GM19452 (cell line): ENCODE measurements at regions not wholly inside any gene's neighbourhood (a gene's known extent, or its start where the extent isn't known, plus 50 kb on each side); places are given as distances from the start of the nearest gene placed in this dataset.

Source experiments
- ATAC-seq: cut with Tn5 transposase; IDR thresholded peaks from one replicate; pipeline ENCODE4 v1.9.1; 2021; ENCODE audit not compliant: unreplicated experiment

DNA sequence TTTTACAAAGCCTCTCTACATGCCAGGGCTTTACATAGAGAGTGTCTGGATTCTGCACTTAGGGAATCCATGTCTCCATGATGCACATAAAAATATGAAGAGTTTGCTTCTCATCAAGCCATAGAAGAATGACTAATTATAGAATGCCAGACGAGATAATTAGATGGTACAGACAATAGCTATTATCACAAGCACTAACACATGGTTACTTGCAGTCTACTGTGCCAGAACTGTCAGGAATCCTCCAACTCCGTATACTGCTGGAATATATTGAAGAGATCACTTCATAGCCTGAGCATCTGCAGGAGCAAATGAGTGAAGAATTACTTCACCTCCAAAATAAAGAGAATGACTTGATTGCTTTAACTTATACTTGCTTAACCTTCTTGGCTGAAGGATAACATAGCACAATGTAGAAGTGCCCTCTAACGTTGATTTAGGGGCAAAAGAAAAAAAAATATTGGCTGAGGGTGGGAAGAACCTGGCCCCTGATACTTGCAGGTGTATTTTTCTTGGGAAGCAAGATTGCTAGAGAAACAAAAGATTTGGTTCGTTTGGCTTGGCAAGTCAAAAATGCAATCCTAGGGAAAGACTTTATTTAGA, 272.8 kb upstream of the FAR2 start:
- ATAC-seq: no peak

DNA sequence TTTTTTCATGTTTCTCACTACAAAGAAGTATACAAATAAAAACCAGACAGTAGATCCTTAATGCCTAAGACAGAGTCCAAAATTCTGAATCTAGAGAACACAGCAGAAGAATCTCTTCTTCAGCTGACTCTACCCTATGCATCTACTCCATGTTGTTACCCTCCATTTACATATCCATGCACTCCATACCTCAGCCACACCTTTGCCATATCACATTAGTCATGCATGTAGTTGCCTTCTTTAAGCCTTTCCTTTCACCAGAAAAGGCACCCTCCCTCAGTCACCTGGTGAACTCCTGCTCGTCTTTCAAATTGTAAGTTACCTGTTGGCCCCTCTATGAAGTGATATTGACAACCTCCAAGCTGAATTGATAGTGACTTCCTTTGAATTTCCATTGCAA, 271.2 kb upstream of the FAR2 start:
- no peak for ATAC-seq

DNA sequence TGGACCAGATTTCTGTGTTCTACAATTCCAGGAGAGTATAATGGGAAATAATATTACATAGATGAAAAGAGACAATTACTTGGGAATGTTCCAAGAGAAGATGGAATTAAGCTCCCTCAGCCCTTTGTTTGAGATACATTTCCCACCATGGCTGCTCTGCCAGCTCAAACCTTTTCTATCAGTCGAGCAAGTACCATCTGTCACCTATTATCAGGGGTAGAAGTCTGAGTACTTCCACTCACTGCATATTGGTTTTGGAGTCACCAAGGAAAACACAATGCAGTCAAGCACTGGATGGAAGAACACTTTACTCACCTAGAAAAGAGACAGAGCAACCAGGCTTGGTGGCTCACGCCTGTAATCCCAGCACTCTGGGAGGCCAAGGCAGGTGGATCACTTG, 270.4 kb upstream of the FAR2 start:
- no peak for ATAC-seq

DNA sequence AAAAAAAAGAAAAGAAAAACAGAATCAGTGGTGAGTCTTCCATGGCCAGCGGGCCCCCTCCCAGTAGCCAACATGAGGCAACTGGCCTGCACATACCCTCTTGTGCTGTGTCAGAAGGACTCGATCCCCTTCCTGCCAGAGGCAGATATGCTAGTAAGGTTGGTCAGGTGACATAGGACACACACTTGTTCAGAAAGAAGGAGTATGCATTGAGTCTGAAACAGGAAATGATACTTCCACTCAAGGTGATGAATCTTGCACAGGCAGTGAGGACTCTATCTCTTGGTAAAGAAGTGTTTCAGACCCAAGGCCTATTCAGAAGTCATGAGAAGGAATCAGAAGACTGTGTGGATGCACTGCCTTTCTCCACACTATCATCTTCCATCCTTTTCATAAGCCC, 269.7 kb upstream of the FAR2 start:
- no peak for ATAC-seq

DNA sequence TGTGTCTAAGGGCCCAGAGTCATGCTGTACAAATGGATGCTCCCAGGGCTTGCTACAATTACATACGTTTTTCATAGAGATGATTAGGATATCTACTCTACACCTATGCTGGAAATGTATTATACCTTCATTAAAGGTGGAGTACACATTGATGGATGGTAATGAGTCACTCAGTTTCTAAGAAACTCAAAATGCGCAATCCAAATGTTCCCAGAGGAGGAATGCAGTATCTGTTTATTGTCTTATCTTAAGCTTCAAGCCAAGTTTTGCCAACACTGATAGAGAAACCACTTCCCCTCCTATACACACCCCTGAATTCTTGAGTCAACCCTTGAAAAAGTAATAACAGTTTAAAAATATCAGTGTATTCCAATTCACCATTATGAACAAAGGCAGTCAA, 266.6 kb upstream of the FAR2 start:
- no peak for ATAC-seq

DNA sequence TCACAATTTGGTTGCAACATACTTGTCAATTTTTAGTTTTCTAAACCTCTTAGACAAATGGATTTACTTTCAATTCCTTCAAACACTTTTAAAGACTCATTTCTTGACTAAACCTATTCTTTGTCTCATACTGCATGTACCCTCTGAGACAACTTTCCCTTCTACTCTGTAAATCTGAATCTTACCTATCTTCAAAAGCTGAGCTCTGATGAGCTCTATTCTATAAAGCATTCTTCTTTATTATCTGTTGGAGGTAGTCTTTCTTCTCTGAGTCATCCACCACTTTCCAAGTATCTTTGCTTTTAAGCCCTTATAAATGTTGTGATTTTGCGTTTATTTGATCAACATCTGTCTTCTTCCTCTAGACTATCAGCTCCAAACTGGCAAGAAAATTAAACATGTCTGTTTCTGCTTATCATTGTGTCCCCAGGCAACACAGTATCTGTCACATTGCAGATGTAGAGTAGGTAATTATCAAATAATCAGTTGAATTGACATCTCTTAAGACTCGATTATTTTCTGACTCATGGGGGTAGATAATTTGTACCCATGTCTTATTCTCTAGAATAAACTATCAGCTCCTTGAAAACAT, 265.6 kb upstream of the FAR2 start:
- no peak for ATAC-seq

DNA sequence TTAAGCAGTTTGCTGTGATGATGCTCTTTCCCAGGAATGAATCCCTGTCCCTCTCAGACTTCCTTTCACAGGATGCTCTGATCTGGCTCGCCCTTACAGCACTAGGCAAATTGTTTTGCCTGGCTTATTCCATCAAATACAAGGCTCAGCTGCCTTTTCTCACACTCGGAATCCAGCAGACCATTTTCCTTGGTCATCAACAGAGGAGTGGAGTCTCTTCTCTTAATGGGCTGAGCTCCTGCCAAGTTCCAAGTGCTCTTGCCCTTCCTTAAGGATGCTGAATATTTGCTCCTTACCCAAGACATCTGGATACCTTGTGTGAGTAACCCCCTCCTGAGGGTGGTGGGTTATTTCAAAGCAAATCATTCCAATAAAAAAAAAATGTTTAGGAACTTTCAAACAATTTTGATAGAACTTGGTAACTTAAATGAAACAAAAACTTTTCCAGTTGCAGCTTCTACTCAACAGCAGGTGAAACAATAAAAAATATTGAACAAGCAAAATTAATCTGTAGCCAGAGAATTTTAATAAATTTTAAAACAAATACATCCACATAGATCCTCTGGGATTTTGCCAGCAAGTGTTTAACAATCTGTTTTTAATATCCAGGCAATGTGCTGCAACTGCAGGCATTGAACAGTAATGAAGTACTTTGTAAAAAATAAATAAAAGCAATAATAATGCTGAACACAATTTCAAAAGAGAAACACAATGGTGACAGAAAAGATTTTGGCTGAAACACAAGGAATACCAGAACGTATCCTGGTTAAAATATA, 264.0 kb upstream of the FAR2 start:
- no peak for ATAC-seq

DNA sequence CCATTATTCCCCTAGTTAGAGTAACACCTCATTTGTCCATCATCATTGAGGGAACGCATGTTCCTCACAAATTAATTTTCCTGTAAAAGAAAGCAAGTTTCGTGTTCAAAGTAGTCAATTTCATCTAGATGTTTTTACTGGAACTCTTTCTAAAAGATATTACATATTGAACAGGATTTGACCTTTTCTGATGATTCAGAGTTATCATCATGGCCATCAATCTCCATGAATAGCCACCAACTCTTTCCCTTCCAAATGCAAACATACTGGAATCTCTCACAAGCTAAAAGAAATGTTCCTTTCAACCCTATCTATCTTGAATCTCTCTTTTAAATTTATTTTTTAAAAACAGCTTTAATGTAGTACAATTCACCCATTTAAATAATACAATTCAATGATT, 263.1 kb upstream of the FAR2 start:
- ATAC-seq: no peak

DNA sequence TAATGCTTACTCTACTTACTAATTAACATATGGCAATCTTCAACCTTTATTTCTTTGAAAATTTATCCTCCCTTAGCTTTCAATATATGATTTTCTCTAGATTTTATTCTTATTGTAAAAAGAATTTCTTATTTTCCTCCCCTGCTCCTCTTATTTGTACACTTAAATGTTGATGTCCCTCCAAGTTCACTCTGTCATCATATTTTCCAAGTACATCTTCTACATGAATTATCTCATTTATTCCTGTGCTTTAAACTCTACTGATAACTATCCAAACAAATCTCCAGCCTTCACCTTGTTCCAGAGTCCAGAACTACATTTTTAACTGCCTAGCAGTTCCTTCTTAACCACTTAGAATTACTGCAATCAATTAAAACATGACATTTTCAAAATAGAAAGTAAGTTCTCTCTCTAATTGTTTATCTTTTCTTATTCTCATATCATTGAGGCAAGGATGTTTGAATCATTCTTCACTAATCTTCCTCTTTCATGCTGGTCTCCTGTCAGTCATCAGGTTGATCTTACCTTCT, 261.6 kb upstream of the FAR2 start:
- no peak for ATAC-seq

DNA sequence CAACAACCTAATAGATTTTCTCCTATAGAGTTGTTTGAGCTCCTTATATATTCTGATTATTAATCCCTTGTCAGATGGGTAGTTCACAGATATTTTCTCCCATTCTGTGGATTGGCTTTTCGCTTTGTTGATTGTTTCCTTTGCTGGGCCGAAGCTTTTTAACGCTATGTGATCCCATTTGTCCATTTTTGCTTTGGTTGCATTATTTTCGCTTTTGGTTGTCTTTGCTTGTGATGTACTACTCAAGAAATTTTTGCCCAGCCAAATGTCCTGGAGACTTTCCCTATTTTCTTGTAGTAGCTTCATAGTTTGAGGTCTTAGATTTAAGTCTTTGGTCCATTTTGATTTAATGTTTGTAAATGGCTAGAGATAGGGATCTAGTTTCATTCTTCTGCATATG, 258.4 kb upstream of the FAR2 start:
- no peak for ATAC-seq

DNA sequence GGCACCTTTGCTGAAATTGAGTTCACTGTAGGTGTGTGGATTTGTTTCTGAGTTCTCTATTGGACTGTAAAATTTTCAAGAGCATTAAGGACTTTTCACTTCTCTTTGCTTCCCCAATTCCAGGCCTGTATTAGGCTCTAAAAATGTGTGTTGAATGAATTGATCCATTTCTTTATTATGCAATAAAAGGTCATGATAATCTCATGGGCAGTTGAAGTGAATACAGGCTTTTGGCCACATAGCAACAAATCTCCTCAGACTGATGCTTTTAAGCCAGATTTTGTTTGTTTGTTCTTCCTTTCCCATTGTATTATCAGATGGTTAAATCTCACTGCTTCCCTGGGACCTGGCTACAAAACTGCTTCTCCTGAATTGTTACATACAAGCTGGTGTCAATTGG, 258.0 kb upstream of the FAR2 start:
- ATAC-seq: no peak

DNA sequence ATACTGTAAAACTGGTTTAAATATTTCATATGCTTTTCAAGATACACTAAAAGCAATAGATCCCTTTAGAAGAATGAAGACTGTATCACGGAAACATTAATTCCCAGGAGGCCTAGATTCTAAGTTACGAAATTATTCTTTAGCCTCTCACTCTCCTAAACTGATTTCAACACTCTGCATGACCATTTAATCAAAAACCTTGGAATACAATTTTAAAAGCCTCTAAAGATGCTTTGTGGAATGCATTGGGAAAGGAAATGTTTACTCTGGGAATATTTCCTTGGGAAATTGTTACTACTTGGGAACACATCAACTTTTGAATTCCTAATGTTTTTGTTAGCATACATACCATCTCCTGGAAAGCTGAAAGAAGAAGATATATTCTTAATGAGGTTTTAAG, 255.7 kb upstream of the FAR2 start:
- no peak for ATAC-seq

DNA sequence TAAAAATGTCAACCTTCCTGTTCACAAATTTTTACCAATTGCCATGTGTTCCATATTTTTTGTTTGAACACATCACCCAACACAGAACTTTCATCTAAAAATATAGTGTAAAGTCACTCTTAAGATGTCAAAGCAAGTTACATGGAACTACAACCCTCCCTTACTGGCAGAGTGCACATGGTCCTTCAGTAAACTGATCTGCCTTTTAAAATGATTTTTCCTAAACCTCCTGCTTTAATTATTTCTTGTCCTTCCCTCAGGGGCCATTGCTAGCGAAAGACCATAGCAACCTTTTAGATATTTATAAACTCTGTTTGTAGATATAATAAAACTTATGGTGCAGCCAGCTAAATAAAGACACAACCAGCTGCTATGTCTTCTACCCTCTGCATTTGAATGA, 255.2 kb upstream of the FAR2 start:
- ATAC-seq: no peak

DNA sequence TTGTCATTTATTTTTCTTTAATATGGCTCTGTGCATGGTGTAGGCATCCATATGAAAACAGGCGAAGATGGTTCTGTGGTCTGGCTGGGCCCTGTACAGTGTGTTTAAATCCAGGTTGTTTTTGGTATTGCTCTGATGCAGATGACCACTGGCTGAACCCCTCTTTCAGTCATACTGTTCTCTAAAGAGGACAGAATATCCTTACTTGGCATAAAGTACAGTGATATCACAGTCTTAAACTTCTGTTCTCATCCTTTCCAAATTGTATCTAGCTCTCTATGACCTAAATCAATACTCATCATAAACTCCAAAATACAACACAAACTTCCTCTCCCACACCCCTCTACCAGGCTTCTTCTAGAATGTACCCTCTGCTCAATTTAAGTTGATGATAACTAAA, 252.7 kb upstream of the FAR2 start:
- no peak for ATAC-seq

DNA sequence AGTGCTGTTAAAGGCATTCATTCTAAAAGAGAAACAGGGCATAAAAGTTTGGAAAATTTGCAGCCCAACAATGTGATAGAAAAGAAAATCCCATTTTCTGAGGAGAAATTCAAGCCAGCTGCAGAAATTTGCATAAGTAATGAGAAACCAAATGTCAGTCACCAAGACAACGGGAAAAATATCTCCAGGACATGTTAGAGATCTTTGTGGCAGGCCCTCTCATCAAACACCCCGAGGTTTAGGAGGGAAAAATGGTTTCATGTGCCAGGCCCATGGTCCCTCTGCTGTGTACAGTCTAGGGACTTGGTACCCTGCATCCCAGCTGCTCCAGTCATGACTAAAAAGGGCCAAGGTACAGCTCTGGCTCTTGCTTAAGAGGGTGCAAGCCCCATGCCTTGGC, 251.0 kb upstream of the FAR2 start:
- ATAC-seq: no peak

DNA sequence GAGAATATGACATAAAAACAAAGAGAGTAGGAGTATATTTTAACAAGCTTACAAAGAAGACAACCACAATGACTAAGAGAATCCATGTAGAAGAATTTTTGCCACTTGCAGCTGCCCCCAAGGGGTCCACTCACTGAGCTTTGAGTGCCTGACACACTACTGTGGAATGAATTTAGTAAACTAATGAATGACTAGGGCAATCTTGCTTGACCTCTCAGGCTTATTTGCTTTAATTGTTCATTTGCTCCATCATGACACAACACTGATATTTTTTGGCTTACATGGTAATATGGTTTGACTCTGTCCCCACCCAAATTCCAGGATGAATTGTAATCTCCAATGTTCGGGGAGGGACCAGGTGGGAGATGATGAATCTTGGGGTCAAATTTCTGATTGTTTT, 249.1 kb upstream of the FAR2 start:
- no peak for ATAC-seq

DNA sequence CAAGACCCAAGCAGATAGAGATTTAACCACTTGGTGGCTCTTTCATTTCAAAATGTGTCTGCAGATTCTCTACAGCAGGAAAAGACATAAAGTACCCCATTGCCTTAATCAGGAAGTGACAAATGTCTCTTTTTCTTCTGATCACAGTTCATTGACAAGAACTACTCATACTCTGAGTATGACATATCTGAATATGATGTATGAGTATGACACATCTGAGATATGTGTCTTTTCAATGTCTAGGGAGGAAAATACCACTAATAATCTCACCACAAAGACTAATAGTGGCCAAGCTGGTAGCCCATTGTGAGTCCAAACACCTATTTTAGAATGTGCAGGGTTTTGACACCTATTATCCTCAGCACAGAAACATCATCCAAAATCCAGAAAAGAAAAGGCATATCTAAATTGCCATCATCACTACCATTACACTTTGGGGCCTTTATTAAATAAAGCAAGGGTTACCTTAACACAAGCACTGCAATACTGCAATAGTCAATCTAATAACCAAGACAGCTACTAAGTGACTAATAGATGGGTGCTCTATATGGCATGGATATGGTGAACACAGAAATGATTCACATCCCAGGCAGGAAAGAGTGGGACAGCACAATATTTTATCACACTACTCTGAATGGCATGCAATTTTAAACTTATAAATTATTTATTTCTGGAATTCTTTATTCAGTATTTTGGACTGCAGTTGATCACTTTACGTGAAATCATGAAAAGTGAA, 243.7 kb upstream of the FAR2 start:
- ATAC-seq: no peak

DNA sequence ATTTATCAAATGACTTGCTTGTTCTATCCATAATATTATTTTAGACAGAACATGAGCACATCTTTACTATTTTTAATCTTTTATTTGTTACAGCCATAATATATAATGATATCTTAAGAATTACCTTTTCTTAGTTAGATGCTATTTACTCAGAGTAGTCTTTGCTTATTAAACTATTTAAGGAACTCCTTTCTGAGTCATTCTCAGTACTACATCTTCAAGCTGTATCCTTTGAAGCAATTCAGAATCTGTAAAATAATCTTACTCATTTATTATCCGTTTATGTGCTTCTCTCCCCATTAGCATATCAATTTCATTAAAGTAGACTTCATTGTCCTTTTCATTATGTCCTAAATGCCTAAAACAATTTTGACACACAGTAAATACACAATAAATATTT, 240.4 kb upstream of the FAR2 start:
- no peak for ATAC-seq

DNA sequence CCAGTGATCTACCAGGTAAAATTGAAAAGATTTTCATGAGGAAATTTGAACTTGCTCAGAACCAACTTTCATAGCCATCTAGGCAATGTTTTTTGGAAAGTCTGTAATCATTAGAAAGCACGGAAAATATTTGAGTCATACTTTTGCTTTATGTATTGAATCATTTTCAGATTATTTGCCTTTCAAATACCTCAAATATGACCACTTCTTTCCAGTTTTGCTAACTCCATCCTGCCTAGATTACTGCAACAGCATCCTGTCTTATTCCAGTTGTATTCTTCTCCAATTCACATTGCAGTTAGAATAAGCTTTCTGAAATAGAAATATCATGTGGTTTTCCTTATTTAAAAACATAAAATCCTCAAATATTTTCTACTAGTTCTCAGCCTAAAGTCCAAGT, 239.8 kb upstream of the FAR2 start:
- no peak for ATAC-seq

DNA sequence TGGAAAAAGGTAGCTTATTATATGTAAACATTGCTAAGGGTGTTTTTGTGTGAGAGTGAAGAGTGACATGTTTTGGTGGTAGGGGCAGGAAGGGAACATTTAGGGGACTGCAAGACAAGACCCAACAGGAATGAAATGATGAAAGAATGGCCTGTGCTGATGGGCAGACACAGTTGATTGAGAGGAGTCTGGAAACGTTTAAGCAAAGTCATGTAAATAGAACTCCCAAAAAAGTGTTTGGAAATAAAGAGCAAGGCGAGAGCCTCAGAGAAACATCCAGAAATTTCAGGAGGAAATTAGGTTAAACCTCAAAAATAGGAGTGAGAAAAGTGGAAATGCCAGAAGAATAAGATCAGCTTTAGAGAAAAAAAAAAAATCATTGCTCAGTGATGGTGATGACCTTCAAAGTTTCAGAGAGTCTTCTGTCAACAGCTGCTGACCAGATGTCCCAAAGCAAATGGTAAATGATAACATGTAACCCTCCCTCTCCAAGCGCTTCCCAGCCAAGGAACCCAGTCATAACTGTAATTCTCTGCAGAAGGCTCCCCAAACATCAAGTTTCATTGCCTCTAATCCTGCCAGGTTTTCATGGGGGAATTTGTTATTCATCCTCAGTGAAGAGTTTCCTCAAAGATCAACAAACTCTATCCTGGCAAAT, 223.2 kb upstream of the FAR2 start:
- ATAC-seq: no peak

DNA sequence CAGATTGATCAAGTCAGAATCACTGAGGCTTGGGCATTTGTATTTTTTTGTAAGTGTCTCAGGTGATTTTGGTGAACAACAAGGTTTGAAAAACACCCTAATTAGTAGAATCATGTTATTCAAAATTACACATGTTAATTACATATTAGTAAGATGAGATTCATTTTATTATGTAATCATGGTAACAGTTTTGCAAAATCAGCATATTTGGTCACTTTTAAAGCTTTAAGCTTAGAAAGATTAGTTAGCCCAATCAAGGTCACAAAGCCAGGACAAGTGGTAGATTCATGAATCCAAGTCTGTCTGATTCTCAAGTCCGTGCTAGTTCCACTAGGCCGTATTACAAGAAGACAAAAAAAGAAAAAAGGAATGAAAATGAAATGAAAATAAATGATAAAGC, 218.4 kb upstream of the FAR2 start:
- ATAC-seq: no peak
